ENCODE measurements at regions not wholly inside any gene's neighbourhood (a gene's known extent, or its start where the extent isn't known, plus 50 kb on each side); places are given as distances from the start of the nearest gene placed in this dataset.
"Not testable (repeated sequence)": the region's sequence is repeated elsewhere in the genome, so short reads cannot be mapped to it uniquely, and the experiment has no call there.

DNA sequence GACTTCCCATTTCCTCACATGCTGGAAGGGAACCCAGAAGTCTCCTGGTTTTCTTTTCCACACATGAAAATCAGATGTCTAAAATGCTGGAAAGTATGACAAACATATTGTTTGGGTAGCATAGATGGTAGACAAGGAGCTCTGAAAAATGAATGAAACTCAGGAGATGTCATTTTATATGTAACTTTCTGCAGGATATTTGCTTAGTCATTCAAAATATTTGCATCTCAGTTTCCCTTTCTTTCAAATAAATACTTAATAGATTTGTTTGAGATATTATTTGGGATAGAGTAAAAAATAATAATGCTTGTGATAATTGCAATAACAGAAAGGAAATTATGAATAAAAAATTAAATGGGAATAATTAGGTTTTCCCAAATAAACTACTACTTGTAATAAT lies 298.9 kb upstream of the ADARB2 start:
- H3K4me3 Mint-ChIP-seq: no peak overlapping the region
- no peaks in the 10 kb centered on the region for H3K9me3 ChIP-seq (ENCODE audit: control insufficient read depth in 2 of 3, low read length in 3 of 3)
- H3K27me3 Mint-ChIP-seq: peaks cover 0 to 11% (median 0%) of the 10 kb centered on the region in 5 donors
- H3K4me1 ChIP-seq (ENCODE audit: control insufficient read depth in 2 of 2, insufficient read depth in 2 of 2, low read length in 2 of 2): no peaks in the 10 kb centered on the region
- intact Hi-C loops (cut with micrococcal nuclease): no loop called here
- H3K27me3 ChIP-seq (ENCODE audit: control insufficient read depth in 2 of 2, insufficient read depth in 2 of 2, low read length in 2 of 2): no peaks in the 10 kb centered on the region
- no peaks in the 10 kb centered on the region for H3K36me3 ChIP-seq (ENCODE audit: control insufficient read depth in 2 of 3, insufficient read depth in 3 of 3, low read length in 3 of 3)
- H3K36me3 Mint-ChIP-seq: peaks cover 0 to 8% (median 0%) of the 10 kb centered on the region in 5 donors
- H3K27ac ChIP-seq (ENCODE audit: low read depth, low read length): no peak overlapping the region
- DNase-seq: no peak
- no peaks in the 10 kb centered on the region for H3K4me1 Mint-ChIP-seq
- no peak overlapping the region for H3K4me3 ChIP-seq (ENCODE audit: low read length)
- POLR2A ChIA-PET: no interaction called here
- peaks cover 0 to 12% (median 4%) of the 10 kb centered on the region in 11 donors for H3K9me3 Mint-ChIP-seq
- CTCF ChIA-PET: no interaction called here
- H3K27ac Mint-ChIP-seq: no peak overlapping the region
- no peak for ATAC-seq

DNA sequence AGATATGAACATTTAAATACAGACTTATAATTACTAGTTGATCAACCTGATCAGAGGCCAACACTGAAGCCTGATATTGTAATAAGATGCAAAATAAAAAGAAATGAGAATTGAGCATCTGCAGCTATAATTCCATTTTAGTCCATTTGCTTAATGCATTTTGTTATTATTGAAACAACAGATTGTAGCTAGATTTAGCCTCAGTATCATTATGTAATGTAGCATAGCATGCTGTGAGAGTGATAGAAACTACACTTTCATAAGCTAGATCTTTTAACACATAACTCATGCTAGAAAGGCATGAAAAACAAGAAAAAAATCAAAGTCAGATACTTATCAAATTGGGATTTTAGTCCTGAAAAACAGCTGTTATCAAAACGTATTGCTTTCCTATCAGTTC lies 292.7 kb upstream of the ADARB2 start:
- Histone ChIP-seq H3K4me3 (ENCODE audit: low read length) (no peak overlapping the region), H3K36me3 (ENCODE audit: control insufficient read depth in 2 of 3, insufficient read depth in 3 of 3, low read length in 3 of 3) (no peaks in the 10 kb centered on the region), H3K27me3 (ENCODE audit: control insufficient read depth in 2 of 2, insufficient read depth in 2 of 2, low read length in 2 of 2) (no peaks in the 10 kb centered on the region), H3K4me1 (ENCODE audit: control insufficient read depth in 2 of 2, insufficient read depth in 2 of 2, low read length in 2 of 2) (no peaks in the 10 kb centered on the region), H3K9me3 (ENCODE audit: control insufficient read depth in 2 of 3, low read length in 3 of 3) (no peaks in the 10 kb centered on the region), H3K27ac (ENCODE audit: low read depth, low read length) (no peak overlapping the region)
- H3K9me3 Mint-ChIP-seq: peaks cover 0 to 7% (median under 1%) of the 10 kb centered on the region in 11 donors
- H3K4me3 Mint-ChIP-seq: no peak overlapping the region
- H3K27ac Mint-ChIP-seq: peak overlapping the region in 1 of 9 donors; percentile 5
- DNase-seq (no peak), ATAC-seq (no peak)
- POLR2A ChIA-PET: no interaction called here
- intact Hi-C loops (cut with micrococcal nuclease): no loop called here
- no peaks in the 10 kb centered on the region for H3K36me3 Mint-ChIP-seq
- no peaks in the 10 kb centered on the region for H3K27me3 Mint-ChIP-seq
- no peaks in the 10 kb centered on the region for H3K4me1 Mint-ChIP-seq
- CTCF ChIA-PET: no interaction called here

DNA sequence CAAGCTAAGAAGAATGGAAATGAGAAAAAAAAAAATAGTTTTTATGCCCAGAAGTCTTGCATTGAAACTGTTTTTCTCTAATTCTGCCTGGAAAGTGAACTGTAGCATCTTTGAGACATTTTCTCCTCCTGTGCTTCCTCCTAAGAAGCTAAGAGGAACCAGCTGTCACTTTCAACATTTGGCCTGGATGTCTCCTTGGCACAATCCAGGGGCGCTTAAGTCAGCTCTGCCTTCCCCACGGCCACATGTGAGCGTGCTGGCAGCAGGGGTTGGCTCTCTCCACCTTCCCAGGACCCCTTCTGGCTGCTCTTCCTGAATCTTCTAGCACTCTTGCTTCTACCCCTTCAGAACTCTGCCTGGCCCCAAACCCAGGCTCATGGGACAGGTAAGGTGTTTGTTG lies 289.6 kb upstream of the ADARB2 start:
- Mint-ChIP-seq H3K4me3 (no peak overlapping the region), H3K27ac (no peak overlapping the region), H3K4me1 (no peaks in the 10 kb centered on the region), H3K9me3 (peaks cover 0 to 3% (median 0%) of the 10 kb centered on the region in 11 donors), H3K36me3 (no peaks in the 10 kb centered on the region), H3K27me3 (no peaks in the 10 kb centered on the region)
- Histone ChIP-seq H3K9me3 (ENCODE audit: control insufficient read depth in 2 of 3, low read length in 3 of 3) (no peaks in the 10 kb centered on the region), H3K27me3 (ENCODE audit: control insufficient read depth in 2 of 2, insufficient read depth in 2 of 2, low read length in 2 of 2) (no peaks in the 10 kb centered on the region), H3K36me3 (ENCODE audit: control insufficient read depth in 2 of 3, insufficient read depth in 3 of 3, low read length in 3 of 3) (no peaks in the 10 kb centered on the region), H3K4me1 (ENCODE audit: control insufficient read depth in 2 of 2, insufficient read depth in 2 of 2, low read length in 2 of 2) (no peaks in the 10 kb centered on the region), H3K4me3 (ENCODE audit: low read length) (no peak overlapping the region), H3K27ac (ENCODE audit: low read depth, low read length) (no peak overlapping the region)
- ATAC-seq (no peak), DNase-seq (no peak)
- CTCF ChIA-PET: no interaction called here
- intact Hi-C loops (cut with micrococcal nuclease): no loop called here
- POLR2A ChIA-PET: no interaction called here

DNA sequence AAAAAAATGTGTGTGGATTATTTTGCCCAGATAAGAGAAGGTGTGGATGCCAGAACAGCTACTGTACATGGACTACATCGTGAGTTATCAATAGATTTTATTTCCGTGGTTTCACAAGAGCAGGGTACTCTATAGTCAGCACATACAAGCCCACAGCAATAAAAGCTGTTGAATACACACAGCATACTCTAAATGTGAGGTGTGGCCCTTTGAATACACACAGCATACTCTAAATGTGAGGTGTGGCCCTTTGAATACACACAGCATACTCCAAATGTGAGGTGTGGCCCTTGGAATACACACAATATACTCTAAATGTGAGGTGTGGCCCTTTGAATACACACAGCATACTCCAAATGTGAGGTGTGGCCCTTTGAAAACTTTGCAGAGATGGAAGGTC lies 287.4 kb upstream of the ADARB2 start:
- H3K36me3 ChIP-seq (ENCODE audit: control insufficient read depth in 2 of 3, insufficient read depth in 3 of 3, low read length in 3 of 3); intact Hi-C loops (cut with micrococcal nuclease); H3K4me3 ChIP-seq (ENCODE audit: low read length); H3K4me3 Mint-ChIP-seq; DNase-seq; H3K9me3 ChIP-seq (ENCODE audit: control insufficient read depth in 2 of 3, low read length in 3 of 3); H3K27ac ChIP-seq (ENCODE audit: low read depth, low read length); H3K27me3 Mint-ChIP-seq; H3K4me1 ChIP-seq (ENCODE audit: control insufficient read depth in 2 of 2, insufficient read depth in 2 of 2, low read length in 2 of 2); CTCF ChIA-PET; H3K36me3 Mint-ChIP-seq; ATAC-seq; POLR2A ChIA-PET; H3K27ac Mint-ChIP-seq; H3K27me3 ChIP-seq (ENCODE audit: control insufficient read depth in 2 of 2, insufficient read depth in 2 of 2, low read length in 2 of 2); H3K4me1 Mint-ChIP-seq; H3K9me3 Mint-ChIP-seq: not testable (repeated sequence)

DNA sequence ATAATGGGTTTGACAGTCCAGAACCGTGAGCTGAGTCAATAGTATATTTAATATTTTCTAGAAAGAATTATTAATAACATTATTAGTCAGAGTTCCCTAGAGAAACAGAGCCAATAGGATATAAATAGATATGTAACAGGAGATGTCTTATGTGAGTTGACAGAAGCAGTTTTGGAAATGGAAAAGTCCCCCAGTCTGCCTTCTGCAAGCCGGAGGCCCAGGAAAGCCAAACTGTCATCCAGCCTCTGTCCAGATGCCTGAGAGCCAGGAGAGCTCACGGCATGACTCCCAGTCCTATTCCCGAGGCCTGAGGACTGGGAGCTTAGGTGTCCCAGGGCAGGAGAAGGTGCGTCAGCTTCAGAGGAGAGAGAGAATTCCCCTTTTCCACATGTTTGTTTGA lies 286.4 kb upstream of the ADARB2 start:
- CTCF ChIA-PET: no interaction called here
- ATAC-seq (no peak), DNase-seq (no peak)
- H3K36me3 Mint-ChIP-seq: no peaks in the 10 kb centered on the region
- no peak overlapping the region for H3K27ac Mint-ChIP-seq
- peaks cover 0 to 3% (median 0%) of the 10 kb centered on the region in 5 donors for H3K27me3 Mint-ChIP-seq
- intact Hi-C loops (cut with micrococcal nuclease): no loop called here
- Histone ChIP-seq H3K36me3 (ENCODE audit: control insufficient read depth in 2 of 3, insufficient read depth in 3 of 3, low read length in 3 of 3) (no peaks in the 10 kb centered on the region), H3K4me1 (ENCODE audit: control insufficient read depth in 2 of 2, insufficient read depth in 2 of 2, low read length in 2 of 2) (no peaks in the 10 kb centered on the region), H3K27me3 (ENCODE audit: control insufficient read depth in 2 of 2, insufficient read depth in 2 of 2, low read length in 2 of 2) (no peaks in the 10 kb centered on the region), H3K4me3 (ENCODE audit: low read length) (no peak overlapping the region), H3K9me3 (ENCODE audit: control insufficient read depth in 2 of 3, low read length in 3 of 3) (no peaks in the 10 kb centered on the region), H3K27ac (ENCODE audit: low read depth, low read length) (no peak overlapping the region)
- H3K4me1 Mint-ChIP-seq: no peaks in the 10 kb centered on the region
- peaks cover 0 to 3% (median 0%) of the 10 kb centered on the region in 11 donors for H3K9me3 Mint-ChIP-seq
- no peak overlapping the region for H3K4me3 Mint-ChIP-seq
- POLR2A ChIA-PET: no interaction called here

DNA sequence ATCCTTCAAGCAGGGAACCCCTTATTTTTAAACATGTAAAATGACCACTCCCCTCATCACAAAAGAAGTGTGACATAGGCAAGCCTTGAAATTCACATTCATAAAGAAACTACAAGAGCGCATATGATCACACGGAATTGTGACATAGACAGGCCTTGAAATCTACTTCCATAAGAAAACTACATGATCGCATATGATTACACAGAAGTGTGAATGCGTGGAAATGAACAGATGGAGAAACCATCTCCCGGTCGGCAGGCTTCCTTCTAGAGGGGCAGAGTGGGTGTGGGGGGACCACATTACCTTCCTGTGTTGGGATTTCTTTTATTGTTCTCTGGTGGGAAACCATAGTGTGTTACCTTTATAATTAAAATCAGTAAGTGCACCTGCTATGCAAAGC lies 285.1 kb upstream of the ADARB2 start:
- CTCF ChIA-PET: no interaction called here
- POLR2A ChIA-PET: no interaction called here
- Histone ChIP-seq H3K4me1 (ENCODE audit: control insufficient read depth in 2 of 2, insufficient read depth in 2 of 2, low read length in 2 of 2) (no peaks in the 10 kb centered on the region), H3K27me3 (ENCODE audit: control insufficient read depth in 2 of 2, insufficient read depth in 2 of 2, low read length in 2 of 2) (no peaks in the 10 kb centered on the region), H3K36me3 (ENCODE audit: control insufficient read depth in 2 of 3, insufficient read depth in 3 of 3, low read length in 3 of 3) (no peaks in the 10 kb centered on the region), H3K4me3 (ENCODE audit: low read length) (no peak overlapping the region), H3K9me3 (ENCODE audit: control insufficient read depth in 2 of 3, low read length in 3 of 3) (no peaks in the 10 kb centered on the region), H3K27ac (ENCODE audit: low read depth, low read length) (no peak overlapping the region)
- Mint-ChIP-seq H3K4me1 (no peaks in the 10 kb centered on the region), H3K27me3 (peaks cover 0 to 3% (median 0%) of the 10 kb centered on the region in 5 donors), H3K4me3 (no peak overlapping the region), H3K36me3 (no peaks in the 10 kb centered on the region), H3K9me3 (peaks cover 0 to 3% (median 0%) of the 10 kb centered on the region in 11 donors), H3K27ac (no peak overlapping the region)
- ATAC-seq (no peak), DNase-seq (no peak)
- intact Hi-C loops (cut with micrococcal nuclease): no loop called here

DNA sequence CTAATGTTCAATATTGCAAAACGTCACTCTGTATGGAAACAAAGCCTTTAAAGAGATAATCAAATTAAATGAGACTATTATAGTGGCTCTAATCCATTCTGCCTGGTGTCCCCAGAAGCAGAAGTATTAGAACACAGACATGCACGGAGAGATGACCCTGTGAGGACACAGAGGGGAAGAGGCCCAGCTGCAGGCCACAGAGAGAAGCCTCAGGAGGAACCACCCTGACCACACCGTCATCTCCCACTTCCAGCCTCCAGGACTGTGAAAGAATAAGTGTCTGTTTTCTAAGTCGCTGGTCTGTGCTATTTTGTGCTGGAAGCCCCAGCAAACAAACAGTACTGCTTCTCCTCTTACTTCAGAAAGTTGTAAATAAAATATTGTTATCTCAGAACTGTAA lies 283.5 kb upstream of the ADARB2 start:
- no peaks in the 10 kb centered on the region for H3K36me3 Mint-ChIP-seq
- H3K27me3 Mint-ChIP-seq: peaks cover 0 to 3% (median 0%) of the 10 kb centered on the region in 5 donors
- no peak overlapping the region for H3K4me3 Mint-ChIP-seq
- ChIA-PET CTCF (no interaction called here), POLR2A (no interaction called here)
- Histone ChIP-seq H3K4me3 (ENCODE audit: low read length) (no peak overlapping the region), H3K27ac (ENCODE audit: low read depth, low read length) (no peak overlapping the region), H3K36me3 (ENCODE audit: control insufficient read depth in 2 of 3, insufficient read depth in 3 of 3, low read length in 3 of 3) (no peaks in the 10 kb centered on the region), H3K4me1 (ENCODE audit: control insufficient read depth in 2 of 2, insufficient read depth in 2 of 2, low read length in 2 of 2) (no peaks in the 10 kb centered on the region), H3K9me3 (ENCODE audit: control insufficient read depth in 2 of 3, low read length in 3 of 3) (no peaks in the 10 kb centered on the region), H3K27me3 (ENCODE audit: control insufficient read depth in 2 of 2, insufficient read depth in 2 of 2, low read length in 2 of 2) (no peaks in the 10 kb centered on the region)
- H3K27ac Mint-ChIP-seq: peak overlapping the region in 1 of 9 donors; percentile 21
- intact Hi-C loops (cut with micrococcal nuclease): no loop called here
- DNase-seq (no peak), ATAC-seq (peak; percentile 24)
- no peaks in the 10 kb centered on the region for H3K4me1 Mint-ChIP-seq
- peaks cover 0 to 1% (median 0%) of the 10 kb centered on the region in 11 donors for H3K9me3 Mint-ChIP-seq

Measured in naive thymus-derived CD4-positive, alpha-beta T cell (primary cell).